T-helper 2 cell treated with Interferon-gamma antibody and Interleukin-4, amounts not matched to agents 100 ng/mL and 5 ng/mL, for 36 hours (primary cell): ENCODE measurements at regions not wholly inside any gene's neighbourhood (a gene's known extent, or its start where the extent isn't known, plus 50 kb on each side); places are given as distances from the start of the nearest gene placed in this dataset.
"Not testable (repeated sequence)": the region's sequence is repeated elsewhere in the genome, so short reads cannot be mapped to it uniquely, and the experiment has no call there.

Source experiments
- intact Hi-C: fragments of 100-400 bp; cut with micrococcal nuclease; formaldehyde crosslinking; loops from one replicate; pipeline ENCODE4 v1.15.1; 2023

- intact Hi-C loops = no loop called here
Observed at GRCh38 chr11:24238771-24239645, 257.8 kb upstream of the LUZP2 start.

GRCh38 chr11:24239930-24240329, 256.9 kb upstream of the LUZP2 start:
- intact Hi-C loops = no loop called here

- intact Hi-C loops = no loop called here
Observed at GRCh38 chr11:24240496-24241175, 256.2 kb upstream of the LUZP2 start.

GRCh38 chr11:24246715-24247114, 250.1 kb upstream of the LUZP2 start:
- intact Hi-C loops = no loop called here

GRCh38 chr11:24247846-24248245, 249.0 kb upstream of the LUZP2 start:
- intact Hi-C loops = no loop called here

GRCh38 chr11:24249921-24250320, 246.9 kb upstream of the LUZP2 start:
- intact Hi-C loops = no loop called here

- intact Hi-C loops = no loop called here
Observed at GRCh38 chr11:24253237-24253760, 243.6 kb upstream of the LUZP2 start.

GRCh38 chr11:24264868-24265267, 232.0 kb upstream of the LUZP2 start:
- intact Hi-C loops = no loop called here

GRCh38 chr11:24267014-24267413, 229.8 kb upstream of the LUZP2 start:
- intact Hi-C loops = no loop called here

GRCh38 chr11:24271798-24272197, 225.1 kb upstream of the LUZP2 start:
- intact Hi-C loops = no loop called here

- intact Hi-C loops = not testable (repeated sequence)
Observed at GRCh38 chr11:24274214-24274781, 222.6 kb upstream of the LUZP2 start.

GRCh38 chr11:24286238-24286637, 210.6 kb upstream of the LUZP2 start:
- intact Hi-C loops = no loop called here

GRCh38 chr11:24289301-24289700, 207.6 kb upstream of the LUZP2 start:
- intact Hi-C loops = no loop called here

- intact Hi-C loops = no loop called here
Observed at GRCh38 chr11:24293964-24294363, 202.9 kb upstream of the LUZP2 start.

- intact Hi-C loops = no loop called here
Observed at GRCh38 chr11:24295360-24295759, 201.5 kb upstream of the LUZP2 start.

GRCh38 chr11:24297461-24297860, 199.4 kb upstream of the LUZP2 start:
- intact Hi-C loops = no loop called here

- intact Hi-C loops = no loop called here
Observed at GRCh38 chr11:24298146-24298545, 198.7 kb upstream of the LUZP2 start.

GRCh38 chr11:24311974-24312373, 184.9 kb upstream of the LUZP2 start:
- intact Hi-C loops = no loop called here

- intact Hi-C loops = no loop called here
Observed at GRCh38 chr11:24312464-24313238, 184.2 kb upstream of the LUZP2 start.

- intact Hi-C loops = no loop called here
Observed at GRCh38 chr11:24321229-24321628, 175.6 kb upstream of the LUZP2 start.

- intact Hi-C loops = no loop called here
Observed at GRCh38 chr11:24324211-24324610, 172.6 kb upstream of the LUZP2 start.
